GM18502 (cell line): ENCODE measurements at regions not wholly inside any gene's neighbourhood (a gene's known extent, or its start where the extent isn't known, plus 50 kb on each side); places are given as distances from the start of the nearest gene placed in this dataset.
A peak's percentile ranks its signal among the peaks of the same experiment; 100 is the strongest.

Source experiments
- ATAC-seq: cut with Tn5 transposase; IDR thresholded peaks from one replicate; pipeline ENCODE4 v1.9.1; 2021; ENCODE audit warnings: mild to moderate bottlenecking; ENCODE audit not compliant: unreplicated experiment, poor library complexity

DNA sequence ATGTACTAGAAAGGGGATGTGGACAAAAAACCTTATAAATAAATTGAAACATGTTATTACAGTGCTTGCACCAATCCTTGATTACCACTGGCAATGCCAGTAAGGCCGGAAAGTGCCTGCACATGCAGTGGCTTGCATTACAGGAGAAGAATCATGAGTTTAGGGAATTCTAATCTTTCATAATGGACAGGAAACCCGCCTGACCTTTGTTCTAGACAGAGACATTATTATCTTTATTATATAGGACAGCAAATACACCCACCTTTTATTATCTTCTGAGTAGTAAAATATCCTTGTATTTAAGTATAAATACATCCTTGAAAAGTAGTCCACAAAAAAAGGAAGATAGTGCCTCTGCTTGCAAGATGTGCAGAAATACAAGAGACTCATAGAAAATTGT lies 379.9 kb upstream of the LCORL start:
- ATAC-seq = no peak

DNA sequence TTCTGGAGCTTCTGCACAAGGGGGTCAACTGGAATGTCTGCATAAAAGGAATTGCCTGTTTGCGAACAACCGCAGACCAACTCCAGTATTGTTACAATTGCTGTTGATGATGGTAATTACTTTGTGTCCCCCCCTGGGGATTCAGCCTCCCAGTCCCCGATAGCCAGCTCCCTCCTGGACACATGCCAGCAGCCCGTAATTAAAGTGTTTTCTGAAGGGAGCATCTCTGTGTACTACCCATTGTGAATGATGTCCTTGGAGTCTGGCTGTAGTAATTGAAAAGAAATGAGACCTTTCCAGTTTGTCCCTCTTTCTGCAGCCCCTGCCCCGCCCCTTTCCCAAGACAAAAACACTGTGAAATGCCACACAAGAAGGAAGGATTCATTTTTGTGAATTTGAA lies 377.1 kb upstream of the LCORL start:
- ATAC-seq = no peak

DNA sequence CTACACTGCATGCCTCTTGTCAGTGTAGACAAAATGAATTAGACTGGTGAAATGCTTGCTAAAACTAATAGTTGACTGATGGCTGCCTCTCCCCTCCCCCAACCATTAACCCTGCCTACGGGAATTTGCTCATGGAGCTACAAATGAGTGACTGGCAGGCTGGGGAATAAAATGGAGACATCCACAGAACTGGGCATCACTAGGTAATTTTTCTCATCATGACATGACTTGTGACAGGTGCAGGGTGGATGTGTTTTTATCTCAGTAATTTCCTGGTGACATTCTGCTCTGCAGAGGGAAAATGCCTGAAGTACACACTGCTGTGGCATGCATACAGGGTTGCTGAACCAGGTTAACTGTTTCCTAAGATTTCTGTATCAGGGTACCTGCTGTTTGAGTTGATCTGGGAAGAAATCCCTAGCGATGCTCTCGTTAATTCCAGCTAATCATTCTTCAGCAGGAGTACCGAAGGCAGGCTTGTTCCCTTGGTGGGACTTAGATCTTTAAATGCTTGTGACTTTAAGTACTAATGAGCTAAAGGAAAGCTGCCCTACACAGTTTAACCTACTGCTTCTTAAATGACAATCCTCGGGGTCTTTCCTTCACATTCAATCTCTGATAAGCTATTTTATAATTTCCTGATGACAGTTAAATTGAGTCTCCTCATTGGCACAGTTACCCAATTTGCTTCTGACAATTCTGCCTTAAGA lies 376.3 kb upstream of the LCORL start:
- ATAC-seq = no peak

DNA sequence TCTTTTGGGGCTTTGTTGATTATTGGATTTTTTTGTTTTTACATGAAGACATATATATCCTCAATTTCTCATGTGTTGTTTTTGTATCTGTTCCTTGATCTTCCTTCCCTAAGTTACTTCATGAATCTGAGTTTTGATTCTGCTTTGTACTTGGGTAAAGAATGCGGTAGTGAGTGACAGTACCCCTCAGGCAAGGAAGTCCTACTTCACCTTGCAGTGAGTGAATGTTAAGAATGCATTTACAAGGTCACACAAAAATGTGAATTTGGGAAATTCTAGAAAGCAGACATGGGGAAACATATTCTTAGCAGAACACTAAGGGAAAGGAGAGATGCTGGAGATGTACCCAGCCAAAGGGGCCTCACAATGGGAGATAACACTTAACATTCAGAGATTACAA lies 373.1 kb upstream of the LCORL start:
- ATAC-seq = no peak

DNA sequence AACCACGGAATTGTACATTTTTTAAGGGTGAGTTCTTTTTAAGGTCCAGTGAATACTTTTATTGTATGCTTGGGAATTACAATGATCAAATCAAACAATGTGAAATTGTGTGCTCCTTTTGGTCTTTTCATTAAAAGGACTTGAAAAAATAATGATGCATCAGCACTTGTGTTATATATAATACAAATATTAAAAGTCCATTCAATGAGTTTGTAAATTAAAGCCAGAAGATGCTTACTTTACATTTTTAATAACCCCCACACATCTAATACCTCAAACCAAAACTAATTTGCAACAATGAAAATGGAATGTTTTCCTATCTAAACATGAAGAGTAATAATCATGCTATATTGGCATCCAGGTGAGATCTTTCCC lies 369.8 kb upstream of the LCORL start:
- ATAC-seq = no peak

DNA sequence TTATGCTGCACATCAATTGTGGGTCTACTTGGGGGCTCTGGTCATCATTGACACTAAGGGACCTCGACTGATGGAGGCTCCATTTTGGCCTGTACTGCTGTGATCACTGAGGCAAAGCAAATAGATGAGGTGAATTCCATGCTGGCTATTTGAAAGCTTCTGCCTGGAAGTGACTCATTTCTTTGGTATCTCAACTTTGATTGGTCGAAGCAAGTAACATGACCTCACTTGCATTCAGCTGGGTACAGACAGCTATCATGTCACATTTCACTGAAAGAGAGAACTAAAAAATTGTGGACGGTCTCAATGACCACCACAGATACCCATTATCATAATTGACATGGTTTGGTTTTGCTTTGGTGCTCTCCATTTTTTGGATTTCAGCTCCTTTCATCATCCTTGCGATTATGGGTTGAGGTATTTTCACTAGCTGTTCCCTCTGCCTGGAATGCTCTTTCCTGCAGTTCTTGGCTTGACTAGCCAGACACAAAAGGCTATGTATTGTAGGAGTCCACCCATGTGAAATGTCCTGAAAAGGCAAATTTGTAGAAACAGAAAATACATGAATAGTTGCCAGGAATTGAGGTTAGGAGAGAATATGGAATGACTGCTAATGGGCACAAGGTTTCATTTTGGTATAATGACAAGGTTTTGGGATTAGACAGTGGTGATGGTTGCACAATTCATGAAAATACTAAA lies 369.2 kb upstream of the LCORL start:
- ATAC-seq = no peak

DNA sequence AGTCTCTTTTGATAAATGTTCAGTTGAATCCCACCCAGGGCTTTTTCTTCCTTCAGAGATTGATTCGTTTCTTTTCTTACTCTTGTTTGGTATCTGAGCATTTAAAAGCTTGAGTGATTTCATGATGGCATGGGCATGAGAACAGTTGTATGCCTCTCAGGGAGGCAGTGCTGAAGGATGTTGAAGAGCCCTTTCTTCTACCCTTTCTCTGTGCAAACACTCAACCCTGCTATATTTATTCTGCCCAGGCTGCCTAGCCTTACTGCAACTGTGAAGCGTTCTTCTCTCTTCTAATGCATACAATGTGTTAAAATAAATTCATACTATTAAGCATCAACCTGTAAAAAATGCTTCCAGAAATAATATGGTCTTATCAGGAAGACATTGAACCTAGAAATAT lies 367.6 kb upstream of the LCORL start:
- no peak for ATAC-seq

DNA sequence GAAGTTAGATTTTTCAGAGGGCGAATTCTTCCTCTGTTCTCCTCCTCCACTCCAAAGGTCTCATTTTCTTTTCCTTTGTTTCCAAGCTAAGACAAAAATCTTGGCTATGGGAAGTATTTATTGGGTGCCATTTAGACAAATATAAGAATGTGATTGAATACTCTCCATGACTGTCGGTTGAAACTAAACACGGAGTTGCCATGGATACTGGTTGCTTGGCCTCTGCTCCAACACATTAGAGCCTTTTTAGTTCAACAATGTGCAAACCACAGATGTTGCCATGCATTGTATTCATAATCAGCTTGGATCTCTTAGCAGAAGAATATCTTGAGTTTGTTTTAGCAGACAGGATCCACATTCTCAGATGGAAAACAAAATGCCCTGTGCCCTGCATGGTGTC lies 366.5 kb upstream of the LCORL start:
- ATAC-seq = no peak

DNA sequence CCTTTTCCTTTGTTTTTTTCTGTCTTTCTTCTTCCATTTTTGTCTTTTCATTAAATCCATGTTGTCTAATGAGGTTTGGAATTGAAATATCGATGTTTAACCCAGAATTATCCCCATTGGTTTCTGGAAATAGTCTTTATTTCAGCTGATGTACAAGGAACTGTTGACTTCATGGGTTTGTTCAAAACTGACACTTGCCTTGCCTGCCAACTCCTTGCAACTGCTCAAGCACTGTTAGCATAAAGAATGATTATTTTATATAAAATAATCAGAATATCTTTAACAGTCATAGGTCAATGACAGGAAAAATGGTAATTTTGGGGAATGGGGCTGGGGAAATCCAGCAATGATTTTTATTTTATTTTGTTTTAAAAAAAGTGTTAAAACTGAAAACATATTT lies 359.6 kb upstream of the LCORL start:
- no peak for ATAC-seq

DNA sequence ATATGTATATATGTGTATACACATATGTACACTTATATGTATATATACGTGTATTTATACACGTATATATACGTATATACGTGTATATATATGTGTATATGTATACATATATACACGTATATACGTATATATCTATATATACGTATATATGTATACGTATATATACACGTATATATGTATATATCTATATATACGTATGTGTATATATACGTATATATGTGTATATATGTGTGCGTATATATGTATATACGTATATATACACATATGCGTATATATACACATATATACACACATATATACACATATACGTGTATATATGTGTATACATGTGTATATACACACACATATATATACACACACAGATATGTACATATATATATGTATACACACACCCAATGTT lies 348.0 kb upstream of the LCORL start:
- no peak for ATAC-seq

DNA sequence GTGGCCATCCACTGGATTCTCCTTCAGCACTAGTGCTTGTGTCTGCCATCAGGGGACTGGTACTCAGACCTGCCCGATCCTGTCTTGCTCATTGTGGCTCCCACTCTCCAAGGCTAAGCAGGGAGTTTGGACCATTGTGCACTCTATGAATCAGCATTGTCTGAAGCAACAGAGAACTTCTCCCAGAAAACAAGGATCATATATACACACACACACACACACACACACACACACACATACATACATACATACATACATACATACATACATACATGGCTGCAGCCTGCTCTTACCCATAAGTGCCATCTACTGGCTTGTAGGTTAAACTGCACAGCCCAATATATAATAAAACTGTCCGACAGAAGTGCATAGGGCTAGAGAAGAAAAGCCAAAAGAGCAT lies 345.3 kb upstream of the LCORL start:
- ATAC-seq = peak; percentile 99

DNA sequence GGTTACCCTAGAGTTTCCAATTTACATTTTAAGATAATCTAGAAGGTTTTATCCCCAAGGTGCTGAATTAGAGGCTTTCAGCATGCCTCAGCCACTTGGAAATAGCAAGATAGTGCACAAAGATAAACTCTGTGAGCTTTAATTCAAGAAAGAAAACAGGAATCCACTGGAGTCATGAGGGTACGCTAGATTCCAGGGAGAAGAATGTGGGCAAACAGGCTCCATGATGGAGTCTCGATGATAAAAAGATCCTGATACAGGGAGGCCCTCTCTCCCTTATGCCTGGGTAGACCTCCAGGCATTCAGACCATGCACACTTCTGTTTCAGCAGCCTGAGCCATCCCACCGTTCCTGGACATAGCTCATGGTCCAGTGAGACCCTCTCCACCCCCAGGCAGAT lies 344.6 kb upstream of the LCORL start:
- ATAC-seq = no peak

DNA sequence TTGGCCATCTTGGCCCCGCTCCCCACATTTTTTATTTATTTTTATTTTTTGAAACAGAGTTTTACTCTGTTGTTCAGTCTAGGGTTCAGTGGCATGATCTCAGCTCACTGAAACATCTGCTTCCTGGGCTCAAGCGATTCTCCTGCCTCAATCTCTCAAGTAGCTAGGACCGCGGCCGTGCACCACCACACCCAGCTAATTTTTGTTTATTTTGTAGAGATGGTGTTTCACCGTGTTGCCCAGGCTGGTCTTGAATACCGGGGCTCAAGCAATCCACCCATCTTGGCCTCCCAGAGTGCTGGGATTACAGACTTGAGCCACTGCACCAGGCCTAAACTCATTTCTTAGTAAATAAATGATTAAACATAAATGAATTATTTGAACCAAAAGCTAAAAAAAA lies 322.0 kb upstream of the LCORL start:
- ATAC-seq = no peak

DNA sequence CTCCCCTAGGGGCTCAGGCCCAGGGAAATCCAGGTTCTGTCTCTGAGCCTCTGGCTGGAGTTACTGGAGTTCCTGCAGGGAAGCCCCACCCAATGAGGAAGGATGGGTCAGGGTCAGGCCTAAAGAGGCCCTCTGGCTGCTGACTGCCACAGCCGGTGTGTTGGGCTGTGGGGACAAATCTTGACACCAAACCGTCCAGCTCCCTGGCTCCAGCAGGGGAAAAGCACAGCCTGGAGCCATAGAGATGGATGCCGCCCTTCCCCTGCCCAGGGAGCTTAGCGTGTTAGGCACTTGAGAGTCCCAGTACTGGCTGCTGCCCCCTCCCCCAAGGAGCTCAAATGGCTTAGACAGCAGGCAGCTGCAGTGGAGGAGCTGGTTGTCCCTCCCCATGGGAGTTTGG lies 321.3 kb upstream of the LCORL start:
- no peak for ATAC-seq

DNA sequence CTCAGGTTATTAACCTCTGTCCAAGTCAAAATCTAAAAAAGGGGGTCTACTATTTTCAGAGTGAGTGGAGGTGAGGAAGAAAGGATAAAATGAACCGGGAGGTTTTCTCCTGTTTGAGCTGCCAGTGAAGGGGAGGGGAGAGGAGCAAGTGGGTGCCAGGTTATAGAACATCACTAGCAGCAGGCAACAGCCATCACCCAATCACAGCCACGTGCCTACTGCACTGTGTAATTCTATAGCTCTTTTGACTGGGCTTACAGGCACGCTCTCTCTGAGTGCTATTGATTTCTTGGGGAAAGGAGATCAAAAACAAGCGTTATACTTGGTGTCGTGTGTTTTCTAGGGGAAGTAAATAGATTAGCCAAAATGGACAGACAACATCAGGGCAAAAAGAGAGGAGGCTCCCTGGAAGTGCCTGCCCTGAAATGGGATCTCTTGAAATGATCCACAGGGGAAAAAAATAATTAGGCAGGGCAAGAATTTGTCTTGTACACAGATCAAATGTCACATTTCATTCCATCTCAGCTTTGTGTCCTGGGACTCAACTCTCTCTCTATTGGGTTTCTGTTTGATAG lies 300.5 kb upstream of the LCORL start:
- ATAC-seq = no peak

DNA sequence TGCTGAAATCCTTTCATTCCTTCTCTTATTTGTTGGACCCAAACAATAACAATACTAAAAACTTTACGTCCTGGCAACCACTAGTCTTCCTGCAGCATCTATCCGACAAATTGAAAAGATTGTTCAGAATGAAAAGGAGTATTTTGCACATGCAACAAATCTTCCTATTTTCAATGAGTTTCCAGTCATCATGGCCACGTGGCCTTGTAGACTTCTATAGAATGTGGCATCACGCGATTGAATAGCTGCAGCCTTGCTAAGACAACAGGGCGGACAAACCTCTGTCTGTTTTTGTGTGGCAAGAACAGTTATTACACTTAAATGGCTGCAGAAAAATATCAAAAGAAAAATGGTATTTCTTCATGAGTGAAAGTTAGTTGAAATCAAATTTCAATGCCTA lies 297.9 kb upstream of the LCORL start:
- ATAC-seq = no peak

DNA sequence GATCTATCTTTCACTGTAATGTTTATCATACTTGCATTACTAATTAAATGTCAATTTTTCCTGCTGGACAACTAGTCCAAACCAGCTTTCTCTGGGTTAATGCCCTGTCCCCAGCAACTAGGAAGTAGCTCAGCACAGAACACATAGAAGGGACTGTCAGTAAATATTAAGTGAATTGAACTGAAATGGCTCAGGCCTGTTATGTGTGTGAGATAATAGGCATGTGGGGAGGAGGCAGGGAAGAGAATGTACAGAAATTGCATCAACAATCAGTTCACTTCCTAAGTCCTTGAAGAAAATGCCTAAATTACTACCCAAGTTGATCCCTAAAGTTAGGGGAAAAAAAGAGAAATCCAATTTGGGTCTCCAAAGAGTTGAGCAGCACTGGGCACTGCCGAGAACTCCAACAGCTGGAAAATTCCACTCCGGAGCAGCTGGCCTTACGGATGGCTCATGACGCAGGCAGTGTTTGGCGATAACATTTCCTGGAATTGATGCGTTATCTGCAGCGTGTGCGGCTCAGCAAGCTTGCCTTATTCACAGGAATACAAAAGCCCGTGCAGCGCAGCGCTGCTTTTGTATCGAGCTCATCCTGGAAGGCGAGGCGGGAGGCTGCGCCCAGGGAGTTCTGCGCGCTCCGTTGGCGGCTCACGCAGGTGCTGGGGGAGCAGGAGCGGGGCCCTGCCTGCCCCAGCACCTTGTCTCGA lies 297.3 kb upstream of the LCORL start:
- ATAC-seq = no peak

DNA sequence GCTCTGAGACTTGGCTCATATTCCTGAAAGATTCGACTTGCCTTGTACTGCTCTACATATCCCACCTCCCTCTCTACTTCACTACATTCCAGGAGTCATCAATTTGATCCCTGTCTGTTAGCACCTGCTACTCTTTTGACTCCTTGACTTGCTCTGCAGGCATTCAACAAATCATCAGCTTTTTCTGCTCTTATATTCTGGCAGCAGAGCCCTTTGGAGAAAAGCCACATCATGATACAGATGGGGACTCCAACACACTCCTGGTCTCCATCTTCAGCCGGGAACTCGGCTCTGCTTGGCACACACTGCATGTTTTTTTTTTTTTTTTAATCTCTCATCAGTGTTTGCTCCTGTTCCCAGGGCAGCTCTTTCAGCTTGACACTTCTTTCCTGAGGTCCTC lies 293.2 kb upstream of the LCORL start:
- ATAC-seq = no peak

DNA sequence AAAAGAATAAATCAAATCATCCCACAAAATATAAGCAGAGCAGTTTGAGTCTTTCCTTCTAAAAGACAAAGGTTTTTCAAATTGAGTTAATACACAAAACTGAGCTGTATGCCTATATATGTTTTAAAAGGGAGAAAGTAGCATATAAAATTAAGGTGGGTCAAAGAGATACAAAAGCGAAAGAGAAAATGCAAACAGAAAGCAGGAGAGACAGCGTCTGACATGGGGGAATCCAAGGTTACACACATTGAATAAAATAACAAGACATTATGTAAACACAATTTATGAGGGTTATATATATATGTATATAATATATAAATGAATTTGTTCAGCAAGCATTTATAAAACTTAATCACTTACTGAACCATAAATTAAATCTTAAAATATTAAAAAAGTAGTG lies 276.1 kb upstream of the LCORL start:
- no peak for ATAC-seq

DNA sequence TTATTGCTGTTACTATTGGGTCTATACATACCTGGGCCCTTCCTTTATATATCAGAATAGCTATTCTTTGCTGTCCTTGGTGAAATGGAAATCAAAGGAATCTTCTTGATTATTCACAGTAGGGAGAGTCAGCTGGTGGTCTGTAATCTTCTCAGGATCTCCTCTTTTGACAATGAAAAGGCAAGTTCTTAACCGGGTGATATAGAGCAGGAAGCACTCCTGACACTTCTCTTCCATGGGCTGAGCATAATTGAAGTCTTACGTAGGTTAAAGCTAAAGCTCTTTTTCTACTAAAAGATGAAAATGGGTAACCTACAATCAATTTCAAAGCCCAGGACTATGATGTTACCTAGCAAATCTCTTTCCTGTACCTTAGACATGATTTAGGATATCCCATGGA lies 274.9 kb upstream of the LCORL start:
- no peak for ATAC-seq

DNA sequence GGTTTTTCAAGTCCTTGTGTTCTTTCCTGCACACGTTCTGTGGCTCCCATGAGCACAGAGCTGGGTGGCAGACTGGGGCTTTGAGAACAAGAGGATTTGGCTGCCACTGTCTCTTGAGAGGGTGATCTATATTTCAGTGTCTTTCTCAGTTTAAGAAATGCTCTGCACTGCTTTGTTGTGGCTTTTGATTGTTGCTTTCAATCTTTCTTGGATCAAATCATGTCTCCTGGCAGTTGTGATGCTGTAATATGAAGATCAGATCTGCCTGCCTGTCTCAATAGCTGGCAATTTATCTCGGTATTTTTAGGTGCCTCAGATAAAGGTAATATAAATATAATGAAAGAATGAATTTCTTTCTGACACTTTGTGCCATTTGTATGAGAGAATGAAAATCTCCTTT lies 273.3 kb upstream of the LCORL start:
- ATAC-seq = no peak
